ELF-1 (cell line): ENCODE measurements at regions not wholly inside any gene's neighbourhood (a gene's known extent, or its start where the extent isn't known, plus 50 kb on each side); places are given as distances from the start of the nearest gene placed in this dataset.
A peak's percentile ranks its signal among the peaks of the same experiment; 100 is the strongest.
"Not testable (repeated sequence)": the region's sequence is repeated elsewhere in the genome, so short reads cannot be mapped to it uniquely, and the experiment has no call there.

Experiments
- DNase-seq: peaks from one replicate; pipeline ENCODE4 v3.0.0-alpha.2; 2016; ENCODE audit warnings: low read depth, low spot score

- DNase-seq: not testable (repeated sequence)
Observed at GRCh38 chr17:18546514-18547398, 70.2 kb downstream of the LGALS9C start.

DNA sequence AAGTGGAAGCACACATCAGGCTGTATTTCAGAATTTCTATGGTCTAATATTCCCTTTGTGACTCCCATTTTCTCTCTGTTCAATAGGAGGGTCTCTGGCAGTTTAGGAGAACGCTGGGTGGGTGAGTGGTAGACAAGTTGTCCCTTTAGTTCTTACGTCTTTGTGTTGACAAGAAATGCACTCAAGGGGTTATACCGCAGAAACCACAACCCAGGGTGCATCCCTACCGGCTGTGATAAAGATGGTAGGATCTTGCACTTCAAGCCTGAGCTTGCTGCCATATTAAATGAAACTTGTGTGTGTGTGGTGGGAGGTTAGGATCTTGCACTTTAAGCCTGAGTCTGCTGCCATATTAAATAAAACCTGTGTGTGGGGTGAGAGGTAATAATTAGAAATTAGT is 80.5 kb downstream of the LGALS9C start:
- not testable (repeated sequence) for DNase-seq

- peak; percentile 53 for DNase-seq
Observed at GRCh38 chr17:18563381-18564098, 80.7 kb downstream of the TBC1D28 start.

- peak; percentile 72 for DNase-seq
Observed at GRCh38 chr17:18564099-18564448, 80.1 kb downstream of the TBC1D28 start.

- DNase-seq: peak; percentile 34
Observed at GRCh38 chr17:18568108-18568995, 75.8 kb downstream of the TBC1D28 start.

- DNase-seq: peak; percentile 93
Observed at GRCh38 chr17:18569489-18569913, 74.7 kb downstream of the TBC1D28 start.

- DNase-seq: not testable (repeated sequence)
Observed at GRCh38 chr17:18572536-18572935, 71.7 kb downstream of the TBC1D28 start.

GRCh38 chr17:18574137-18574536 is 70.1 kb downstream of the TBC1D28 start:
- DNase-seq: not testable (repeated sequence)
